Peyer's patch (tissue), 4 donors: ENCODE measurements at regions not wholly inside any gene's neighbourhood (a gene's known extent, or its start where the extent isn't known, plus 50 kb on each side); places are given as distances from the start of the nearest gene placed in this dataset.

Experiments
- POLR2A ChIP-seq, 2 donors: fragments of 450-650 bp; IDR thresholded peaks; one replicate each; pipeline ENCODE4 v1.5.1; 2017; ENCODE audit warnings: antibody characterized with exemption in 2 of 2, mild to moderate bottlenecking in 2 of 2, moderate library complexity in 2 of 2
- TF ChIP-seq, protein P1 (sequence below), 6 experiments: fragments of 450-650 bp in 4 of 6; fragments of 200-600 bp in 2 of 6; sonication (generic) in 1 of 6; IDR thresholded peaks; one replicate each; pipeline ENCODE4 v1.5.1; 2017 to 2019; ENCODE audit warnings: antibody characterized with exemption in 6 of 6, mild to moderate bottlenecking in 3 of 6, moderate library complexity in 1 of 6

DNA sequence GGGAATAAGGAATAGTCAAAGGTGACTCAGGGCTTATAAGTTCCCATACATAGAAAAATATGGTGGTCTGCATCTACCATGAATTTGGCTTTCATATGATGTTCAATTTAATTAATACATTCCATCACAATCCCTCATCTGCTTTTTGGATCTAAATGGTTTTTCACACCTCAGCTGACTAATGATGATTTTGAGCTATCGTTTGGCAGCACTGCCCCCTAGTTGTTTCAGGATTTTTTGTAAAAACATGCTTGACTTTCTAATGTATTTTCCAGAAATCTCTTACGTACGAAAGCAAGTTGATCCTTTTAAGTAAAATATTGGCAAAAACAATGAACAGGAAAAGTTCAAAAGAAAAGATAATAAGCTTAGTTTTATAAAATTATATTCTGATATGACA is 408.6 kb upstream of the ADGRB3 start:
- TF ChIP-seq, protein P1, sequence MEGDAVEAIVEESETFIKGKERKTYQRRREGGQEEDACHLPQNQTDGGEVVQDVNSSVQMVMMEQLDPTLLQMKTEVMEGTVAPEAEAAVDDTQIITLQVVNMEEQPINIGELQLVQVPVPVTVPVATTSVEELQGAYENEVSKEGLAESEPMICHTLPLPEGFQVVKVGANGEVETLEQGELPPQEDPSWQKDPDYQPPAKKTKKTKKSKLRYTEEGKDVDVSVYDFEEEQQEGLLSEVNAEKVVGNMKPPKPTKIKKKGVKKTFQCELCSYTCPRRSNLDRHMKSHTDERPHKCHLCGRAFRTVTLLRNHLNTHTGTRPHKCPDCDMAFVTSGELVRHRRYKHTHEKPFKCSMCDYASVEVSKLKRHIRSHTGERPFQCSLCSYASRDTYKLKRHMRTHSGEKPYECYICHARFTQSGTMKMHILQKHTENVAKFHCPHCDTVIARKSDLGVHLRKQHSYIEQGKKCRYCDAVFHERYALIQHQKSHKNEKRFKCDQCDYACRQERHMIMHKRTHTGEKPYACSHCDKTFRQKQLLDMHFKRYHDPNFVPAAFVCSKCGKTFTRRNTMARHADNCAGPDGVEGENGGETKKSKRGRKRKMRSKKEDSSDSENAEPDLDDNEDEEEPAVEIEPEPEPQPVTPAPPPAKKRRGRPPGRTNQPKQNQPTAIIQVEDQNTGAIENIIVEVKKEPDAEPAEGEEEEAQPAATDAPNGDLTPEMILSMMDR (IDR thresholded peaks at IDR 0.05) = no peak
- TF ChIP-seq POLR2A (IDR thresholded peaks at IDR 0.05) = no peak
